Stimulated activated naive B cell treated with anti-CD40 and anti-IgM and Interleukin-4, amounts not matched to agents 10 μg/mL and 1 μg/mL and 100 μg/mL, for 72 hours (primary cell): ENCODE measurements at regions not wholly inside any gene's neighbourhood (a gene's known extent, or its start where the extent isn't known, plus 50 kb on each side); places are given as distances from the start of the nearest gene placed in this dataset.

ENCODE experiments used
- ATAC-seq, 2 donors: fragments of 150-1000 bp; cut with Tn5 transposase; replicated peaks; 2 replicates each; pipeline ENCODE4 v1.10.0; 2021; ENCODE audit warnings: moderate library complexity in 1 of 2
- DNase-seq: peaks from one replicate; pipeline ENCODE4 v3.0.0; 2021
- H3K27ac Mint-ChIP-seq: one replicate; pipeline ENCODE4 v1.8.0; 2022; ENCODE audit warnings: mild to moderate bottlenecking, mixed read lengths
- H3K27me3 Mint-ChIP-seq, 2 donors: one replicate each; pipeline ENCODE4 v1.8.0; 2022; ENCODE audit warnings: mixed read lengths in 2 of 2
- H3K36me3 Mint-ChIP-seq, 2 donors: one replicate each; pipeline ENCODE4 v1.8.0; 2022; ENCODE audit warnings: mixed read lengths in 2 of 2, mild to moderate bottlenecking in 1 of 2
- H3K4me1 Mint-ChIP-seq, 2 donors: one replicate each; pipeline ENCODE4 v1.8.0; 2022; ENCODE audit warnings: mixed read lengths in 2 of 2, mild to moderate bottlenecking in 1 of 2
- H3K4me3 Mint-ChIP-seq, 2 donors: one replicate each; pipeline ENCODE4 v1.8.0; 2022; ENCODE audit warnings: mild to moderate bottlenecking in 2 of 2, mixed read lengths in 2 of 2, moderate library complexity in 1 of 2
- H3K9me3 Mint-ChIP-seq, 2 donors: one replicate each; pipeline ENCODE4 v1.8.0; 2022; ENCODE audit warnings: mixed read lengths in 2 of 2, mild to moderate bottlenecking in 1 of 2

- ATAC-seq (no peak), DNase-seq (no peak)
- Mint-ChIP-seq H3K4me1 (peaks cover 3 to 14% of the 10 kb centered on the region in 2 donors), H3K27ac (no peak overlapping the region), H3K9me3 (no peaks in the 10 kb centered on the region), H3K36me3 (no peaks in the 10 kb centered on the region), H3K27me3 (no peaks in the 10 kb centered on the region), H3K4me3 (no peak overlapping the region)
Observed at GRCh38 chr9:89792189-89793123, 187.6 kb downstream of the GADD45G start.

- Mint-ChIP-seq H3K27me3 (no peaks in the 10 kb centered on the region), H3K27ac (no peak overlapping the region), H3K36me3 (no peaks in the 10 kb centered on the region), H3K4me3 (no peak overlapping the region), H3K9me3 (no peaks in the 10 kb centered on the region), H3K4me1 (peaks cover 3 to 11% of the 10 kb centered on the region in 2 donors)
- DNase-seq (no peak), ATAC-seq (no peak)
Observed at GRCh38 chr9:89793124-89793495, 188.3 kb downstream of the GADD45G start.

GRCh38 chr9:89793551-89793950 is 188.7 kb downstream of the GADD45G start:
- no peaks in the 10 kb centered on the region for H3K27me3 Mint-ChIP-seq
- H3K9me3 Mint-ChIP-seq = no peaks in the 10 kb centered on the region
- DNase-seq (no peak), ATAC-seq (peak; percentile 38 to 63)
- H3K27ac Mint-ChIP-seq = no peak overlapping the region
- peaks cover 3 to 7% of the 10 kb centered on the region in 2 donors for H3K4me1 Mint-ChIP-seq
- no peak overlapping the region for H3K4me3 Mint-ChIP-seq
- no peaks in the 10 kb centered on the region for H3K36me3 Mint-ChIP-seq

GRCh38 chr9:89794918-89795317 is 190.1 kb downstream of the GADD45G start:
- Mint-ChIP-seq H3K4me1 (peaks cover 8 to 10% of the 10 kb centered on the region in 2 donors), H3K27me3 (no peaks in the 10 kb centered on the region), H3K9me3 (no peaks in the 10 kb centered on the region), H3K36me3 (no peaks in the 10 kb centered on the region), H3K4me3 (no peak overlapping the region), H3K27ac (no peak overlapping the region)
- no peak for ATAC-seq
- DNase-seq = no peak

- Mint-ChIP-seq H3K27me3 (no peaks in the 10 kb centered on the region), H3K27ac (no peak overlapping the region), H3K36me3 (no peaks in the 10 kb centered on the region), H3K4me1 (peaks cover 7 to 9% of the 10 kb centered on the region in 2 donors), H3K9me3 (no peaks in the 10 kb centered on the region), H3K4me3 (no peak overlapping the region)
- ATAC-seq (no peak), DNase-seq (no peak)
Observed at GRCh38 chr9:89795538-89796195, 190.9 kb downstream of the GADD45G start.

GRCh38 chr9:89796606-89797005 is 191.8 kb downstream of the GADD45G start:
- no peak for DNase-seq
- H3K9me3 Mint-ChIP-seq = no peaks in the 10 kb centered on the region
- H3K36me3 Mint-ChIP-seq = no peaks in the 10 kb centered on the region
- no peak for ATAC-seq
- H3K27me3 Mint-ChIP-seq = no peaks in the 10 kb centered on the region
- H3K4me1 Mint-ChIP-seq = peaks cover 4 to 9% of the 10 kb centered on the region in 2 donors
- no peak overlapping the region for H3K4me3 Mint-ChIP-seq
- H3K27ac Mint-ChIP-seq = no peak overlapping the region

DNA sequence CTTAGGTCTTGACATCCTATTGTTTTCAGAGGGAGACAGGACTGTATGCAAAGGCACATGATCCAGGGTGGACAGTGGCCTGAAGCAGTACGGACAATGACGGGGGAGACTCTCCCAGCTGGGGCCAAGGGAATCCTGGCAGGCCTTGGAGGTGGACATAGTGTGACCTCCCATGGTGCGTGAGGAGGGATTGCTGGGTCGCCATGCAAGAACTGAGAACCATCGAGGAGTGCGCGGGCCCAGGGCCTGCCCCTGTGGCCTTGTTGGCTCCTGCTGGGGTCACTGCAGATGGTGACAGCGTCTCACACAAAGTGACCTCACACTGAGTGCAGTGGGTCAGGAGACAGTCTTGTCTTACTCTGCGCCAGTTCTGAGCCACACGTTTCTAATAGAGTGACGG is 192.4 kb downstream of the GADD45G start:
- H3K36me3 Mint-ChIP-seq = no peaks in the 10 kb centered on the region
- H3K27ac Mint-ChIP-seq = no peak overlapping the region
- H3K9me3 Mint-ChIP-seq = no peaks in the 10 kb centered on the region

GRCh38 chr9:89797937-89798455 is 193.2 kb downstream of the GADD45G start:
- H3K4me3 Mint-ChIP-seq = no peak overlapping the region
- H3K27ac Mint-ChIP-seq = no peak overlapping the region
- H3K4me1 Mint-ChIP-seq = peaks cover 4 to 9% of the 10 kb centered on the region in 2 donors
- ATAC-seq = no peak
- no peaks in the 10 kb centered on the region for H3K36me3 Mint-ChIP-seq
- H3K27me3 Mint-ChIP-seq = no peaks in the 10 kb centered on the region
- no peaks in the 10 kb centered on the region for H3K9me3 Mint-ChIP-seq
- no peak for DNase-seq

More for the DNA sequence above, 192.4 kb downstream of the GADD45G start:
- Mint-ChIP-seq H3K4me3 (no peak overlapping the region), H3K27me3 (no peaks in the 10 kb centered on the region), H3K4me1 (peaks cover 4 to 9% of the 10 kb centered on the region in 2 donors)
- ATAC-seq = no peak
- no peak for DNase-seq

GRCh38 chr9:89798547-89799120 is 193.8 kb downstream of the GADD45G start:
- H3K27me3 Mint-ChIP-seq = no peaks in the 10 kb centered on the region
- ATAC-seq = no peak
- no peaks in the 10 kb centered on the region for H3K36me3 Mint-ChIP-seq
- H3K4me1 Mint-ChIP-seq = peaks cover 4 to 9% of the 10 kb centered on the region in 2 donors
- DNase-seq = no peak
- H3K4me3 Mint-ChIP-seq = no peak overlapping the region
- no peaks in the 10 kb centered on the region for H3K9me3 Mint-ChIP-seq
- no peak overlapping the region for H3K27ac Mint-ChIP-seq

DNA sequence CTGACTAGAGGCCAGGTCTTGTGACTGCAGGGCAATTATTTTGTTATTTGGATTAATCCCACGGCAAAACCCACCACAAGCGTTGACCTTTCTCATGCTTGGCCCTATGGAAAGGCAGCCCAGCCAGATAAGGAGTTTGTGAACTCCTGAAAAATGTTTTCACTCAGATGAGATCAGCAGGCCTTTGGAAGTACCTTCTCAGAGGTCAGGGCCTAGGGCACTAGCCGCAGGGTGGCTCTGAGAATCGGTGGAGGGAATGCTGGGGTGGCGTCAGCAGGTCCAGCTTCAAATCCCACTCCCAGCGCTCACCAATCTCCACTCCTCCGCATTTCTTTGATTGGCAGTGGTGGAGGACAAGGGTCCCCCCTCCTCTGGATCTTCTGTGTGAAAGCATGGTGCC is 194.4 kb downstream of the GADD45G start:
- no peaks in the 10 kb centered on the region for H3K27me3 Mint-ChIP-seq
- H3K4me1 Mint-ChIP-seq = peaks cover 4 to 9% of the 10 kb centered on the region in 2 donors
- ATAC-seq = no peak
- H3K4me3 Mint-ChIP-seq = no peak overlapping the region
- no peaks in the 10 kb centered on the region for H3K9me3 Mint-ChIP-seq
- H3K27ac Mint-ChIP-seq = no peak overlapping the region
- DNase-seq = no peak
- H3K36me3 Mint-ChIP-seq = no peaks in the 10 kb centered on the region

DNA sequence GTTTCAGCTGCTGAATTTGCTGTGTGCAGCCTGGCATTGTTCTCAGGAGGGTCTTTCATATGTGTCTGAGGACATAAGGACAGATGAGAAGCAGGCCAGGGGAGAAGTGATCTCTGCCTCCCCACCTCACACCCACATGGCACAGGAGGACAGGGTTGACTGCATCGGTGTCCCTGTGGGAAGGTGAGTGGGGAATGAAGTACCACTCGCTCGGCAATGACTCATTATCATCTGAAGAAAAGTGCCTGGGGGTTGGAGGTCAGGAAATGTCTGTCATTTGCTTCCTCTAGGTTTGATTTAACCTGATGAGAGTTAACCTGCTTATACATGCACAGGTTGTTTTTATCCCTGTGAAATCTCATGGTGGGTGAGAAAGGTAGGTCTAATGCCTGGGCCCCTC is 195.0 kb downstream of the GADD45G start:
- peaks cover 4 to 9% of the 10 kb centered on the region in 2 donors for H3K4me1 Mint-ChIP-seq
- ATAC-seq = no peak
- DNase-seq = no peak
- H3K4me3 Mint-ChIP-seq = no peak overlapping the region
- H3K36me3 Mint-ChIP-seq = no peaks in the 10 kb centered on the region
- H3K27me3 Mint-ChIP-seq = no peaks in the 10 kb centered on the region
- H3K27ac Mint-ChIP-seq = no peak overlapping the region
- H3K9me3 Mint-ChIP-seq = no peaks in the 10 kb centered on the region

GRCh38 chr9:89801341-89801740 is 196.5 kb downstream of the GADD45G start:
- Mint-ChIP-seq H3K4me3 (no peak overlapping the region), H3K9me3 (no peaks in the 10 kb centered on the region), H3K4me1 (peaks cover 8 to 9% of the 10 kb centered on the region in 2 donors), H3K27me3 (no peaks in the 10 kb centered on the region), H3K27ac (no peak overlapping the region), H3K36me3 (no peaks in the 10 kb centered on the region)
- ATAC-seq (no peak), DNase-seq (no peak)

- no peaks in the 10 kb centered on the region for H3K9me3 Mint-ChIP-seq
- H3K36me3 Mint-ChIP-seq = no peaks in the 10 kb centered on the region
- ATAC-seq (no peak), DNase-seq (no peak)
- peaks cover 9 to 11% of the 10 kb centered on the region in 2 donors for H3K4me1 Mint-ChIP-seq
- H3K27ac Mint-ChIP-seq = no peak overlapping the region
- no peak overlapping the region for H3K4me3 Mint-ChIP-seq
- no peaks in the 10 kb centered on the region for H3K27me3 Mint-ChIP-seq
Observed at GRCh38 chr9:89801742-89802670, 197.2 kb downstream of the GADD45G start.
